ENCODE measurements at regions not wholly inside any gene's neighbourhood (a gene's known extent, or its start where the extent isn't known, plus 50 kb on each side); places are given as distances from the start of the nearest gene placed in this dataset.

- TF ChIP-seq CTCF (IDR thresholded peaks at IDR 0.05) (no peak), NFIC (IDR thresholded peaks at IDR 0.05; ENCODE audit: borderline replicate concordance) (no peak), EP300 (IDR thresholded peaks at IDR 0.05; ENCODE audit: borderline replicate concordance in 1 of 2, low read depth in 1 of 2, low read length in 1 of 2) (no peak), USF1 (IDR thresholded peaks at IDR 0.05; ENCODE audit: borderline replicate concordance, low read depth) (no peak), SMC3 (IDR thresholded peaks at IDR 0.05; ENCODE audit: low read depth, low read length) (no peak), RAD21 (IDR thresholded peaks at IDR 0.05; ENCODE audit: low read length) (no peak), RCOR1 (IDR thresholded peaks at IDR 0.05; ENCODE audit: low read length) (no peak)
Observed at GRCh38 chr6:40097590-40097989, 163.3 kb upstream of the MOCS1 start.
